Activated CD8-positive, alpha-beta memory T cell treated with anti-CD3 and anti-CD28 coated beads, Interleukin-2, amount 10 ng/mL, durations not matched to agents 7 days and 5 days (primary cell): ENCODE measurements at regions not wholly inside any gene's neighbourhood (a gene's known extent, or its start where the extent isn't known, plus 50 kb on each side); places are given as distances from the start of the nearest gene placed in this dataset.
A peak's percentile ranks its signal among the peaks of the same experiment; 100 is the strongest.

Source experiments
- ATAC-seq: fragments of 150-1000 bp; cut with Tn5 transposase; one replicate; pipeline ENCODE4 v1.10.0; 2021; ENCODE audit warnings: moderate library complexity
- CTCF ChIA-PET: fragments of 350-600 bp; sonication (Branson Sonifier 250); formaldehyde crosslinking; loops from one replicate; lab custom pipeline; 2021; ENCODE audit warnings: antibody characterized with exemption; lab: Charles Lee
- DNase-seq: peaks from one replicate; pipeline ENCODE4 v3.0.0-alpha.2; 2020
- H3K27ac Mint-ChIP-seq: one replicate; pipeline ENCODE4 v1.8.0; 2021; ENCODE audit warnings: mild to moderate bottlenecking, mixed read lengths
- H3K27me3 Mint-ChIP-seq: one replicate; pipeline ENCODE4 v1.8.0; 2021; ENCODE audit warnings: mixed read lengths
- H3K36me3 Mint-ChIP-seq: one replicate; pipeline ENCODE4 v1.8.0; 2021; ENCODE audit warnings: mild to moderate bottlenecking, mixed read lengths
- H3K4me1 Mint-ChIP-seq: one replicate; pipeline ENCODE4 v1.8.0; 2021; ENCODE audit warnings: mixed read lengths
- H3K4me3 Mint-ChIP-seq: one replicate; pipeline ENCODE4 v1.8.0; 2021; ENCODE audit warnings: mild to moderate bottlenecking, moderate library complexity, mixed read lengths
- H3K9me3 Mint-ChIP-seq: one replicate; pipeline ENCODE4 v1.8.0; 2022; ENCODE audit warnings: low read depth, mixed read lengths

DNA sequence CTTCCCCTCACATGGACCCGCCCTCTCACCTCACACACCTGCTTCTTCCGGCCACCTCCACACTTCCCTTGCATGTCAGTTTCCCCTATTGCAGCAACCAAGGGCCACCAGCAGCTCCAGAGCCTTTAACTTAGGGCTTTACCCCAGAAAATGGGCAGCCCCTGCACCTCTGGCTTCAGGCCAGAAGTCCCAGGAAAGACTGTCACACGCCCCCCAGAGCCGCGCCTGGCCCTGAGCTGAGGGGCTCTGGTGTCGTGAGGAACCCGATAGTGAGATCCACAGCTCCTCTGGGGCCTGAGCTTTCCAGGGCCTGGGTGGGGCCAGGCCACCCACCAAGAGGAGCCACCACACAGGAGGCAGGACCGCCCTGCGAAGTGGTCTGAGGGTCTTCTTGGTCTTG, 182.4 kb downstream of the DLL1 start:
- DNase-seq = peak; percentile 27
- Mint-ChIP-seq H3K36me3 (peaks cover 1% of the 10 kb centered on the region), H3K4me1 (no peaks in the 10 kb centered on the region), H3K27me3 (peaks cover 17% of the 10 kb centered on the region), H3K9me3 (no peaks in the 10 kb centered on the region), H3K4me3 (no peak overlapping the region), H3K27ac (no peak overlapping the region)
- CTCF ChIA-PET = no interaction called here
- no peak for ATAC-seq

GRCh38 chr6:170107606-170108222, 183.2 kb downstream of the DLL1 start:
- CTCF ChIA-PET = no interaction called here
- Mint-ChIP-seq H3K27ac (no peak overlapping the region), H3K4me3 (no peak overlapping the region), H3K27me3 (peaks cover 17% of the 10 kb centered on the region), H3K9me3 (no peaks in the 10 kb centered on the region), H3K36me3 (peaks cover 1% of the 10 kb centered on the region), H3K4me1 (peaks cover 4% of the 10 kb centered on the region)
- ATAC-seq (no peak), DNase-seq (no peak)

DNA sequence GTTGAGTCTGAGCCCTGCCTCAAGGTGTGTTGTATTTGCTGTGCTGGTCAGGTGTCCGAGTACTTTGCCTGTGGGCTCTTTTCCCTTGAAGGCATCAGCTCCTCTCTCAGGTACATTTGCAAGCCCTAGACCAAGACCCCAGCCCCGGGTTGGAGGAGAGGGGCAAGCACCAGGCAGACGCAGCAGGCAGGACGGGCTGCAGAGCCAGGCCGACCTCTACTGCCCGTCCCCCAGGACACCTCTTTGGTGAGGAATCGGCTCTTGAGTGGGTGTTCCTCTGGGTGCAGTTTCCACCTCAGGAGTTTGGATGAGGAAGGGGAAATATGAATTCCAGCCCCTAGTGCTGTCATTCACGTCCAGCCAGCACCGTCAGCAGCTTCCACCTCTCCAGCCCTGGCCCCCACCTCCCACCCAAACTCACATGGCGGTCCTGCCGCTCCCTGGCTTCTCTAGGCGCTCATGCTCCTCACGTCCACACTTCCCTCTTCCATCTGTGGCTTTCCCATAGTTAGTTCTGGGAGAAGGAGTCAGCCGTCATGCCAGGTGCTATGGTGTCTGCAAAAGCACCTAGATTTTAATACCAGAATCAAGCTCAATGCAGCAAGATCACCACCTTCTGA, 183.9 kb downstream of the DLL1 start:
- Mint-ChIP-seq H3K4me3 (no peak overlapping the region), H3K9me3 (no peaks in the 10 kb centered on the region), H3K27me3 (peaks cover 17% of the 10 kb centered on the region), H3K36me3 (peaks cover 1% of the 10 kb centered on the region), H3K4me1 (peaks cover 4% of the 10 kb centered on the region), H3K27ac (no peak overlapping the region)
- CTCF ChIA-PET = no interaction called here
- DNase-seq = peak; percentile 29
- no peak for ATAC-seq

DNA sequence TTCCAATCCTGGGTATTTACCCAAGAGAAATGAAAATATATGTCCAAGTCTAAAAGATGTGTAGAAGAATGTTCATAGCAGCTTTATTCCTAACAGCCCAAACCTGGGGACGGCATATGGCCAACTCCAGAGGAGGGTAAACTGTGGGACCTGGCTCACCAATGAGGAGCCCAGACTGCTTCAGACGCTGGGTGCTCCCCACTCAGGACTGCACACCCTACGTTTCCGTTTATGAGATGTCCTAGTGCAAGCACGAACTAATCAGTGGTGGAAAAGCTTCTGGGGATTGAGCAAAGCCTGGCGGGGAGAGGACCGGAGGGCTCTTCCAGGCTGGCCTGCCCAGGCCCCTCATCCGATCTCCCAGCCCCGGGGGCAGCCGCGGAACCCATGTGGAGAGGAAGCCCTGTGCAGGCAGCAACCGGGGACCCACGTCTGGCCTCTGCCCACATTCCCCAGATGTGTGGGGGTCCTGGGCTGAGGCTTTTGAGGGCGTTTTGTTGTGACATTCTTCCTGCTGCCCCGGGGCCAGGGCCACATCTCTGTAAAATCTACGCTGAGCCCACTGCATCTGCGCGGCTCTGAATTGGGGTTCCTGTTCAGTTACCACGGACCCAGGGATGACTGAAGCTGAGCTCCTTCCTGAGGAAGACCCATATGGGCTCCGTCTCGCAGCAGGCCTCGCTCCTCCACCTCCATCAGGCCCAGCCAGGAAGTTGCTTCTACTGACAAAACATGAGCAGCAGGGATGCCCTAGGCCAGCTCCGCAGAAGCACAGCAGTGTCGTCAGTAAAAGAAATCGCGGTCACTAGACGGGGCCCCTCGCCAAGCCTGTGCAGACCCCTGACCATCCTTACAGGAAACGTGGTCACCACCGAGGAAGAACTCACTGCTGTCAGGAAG, 188.0 kb downstream of the DLL1 start:
- CTCF ChIA-PET = no interaction called here
- Mint-ChIP-seq H3K4me1 (peaks cover 4% of the 10 kb centered on the region), H3K27me3 (peaks cover 23% of the 10 kb centered on the region), H3K4me3 (no peak overlapping the region), H3K9me3 (peaks cover 2% of the 10 kb centered on the region), H3K27ac (no peak overlapping the region), H3K36me3 (peaks cover 4% of the 10 kb centered on the region)
- ATAC-seq (no peak), DNase-seq (peak; percentile 21)

GRCh38 chr6:170102038-170102437, 188.8 kb downstream of the DLL1 start:
- H3K36me3 Mint-ChIP-seq = peaks cover 4% of the 10 kb centered on the region
- DNase-seq = peak; percentile 21
- no peak overlapping the region for H3K27ac Mint-ChIP-seq
- CTCF ChIA-PET = no interaction called here
- H3K4me3 Mint-ChIP-seq = no peak overlapping the region
- ATAC-seq = no peak
- H3K27me3 Mint-ChIP-seq = peaks cover 20% of the 10 kb centered on the region
- H3K4me1 Mint-ChIP-seq = peaks cover 4% of the 10 kb centered on the region
- peaks cover 2% of the 10 kb centered on the region for H3K9me3 Mint-ChIP-seq

DNA sequence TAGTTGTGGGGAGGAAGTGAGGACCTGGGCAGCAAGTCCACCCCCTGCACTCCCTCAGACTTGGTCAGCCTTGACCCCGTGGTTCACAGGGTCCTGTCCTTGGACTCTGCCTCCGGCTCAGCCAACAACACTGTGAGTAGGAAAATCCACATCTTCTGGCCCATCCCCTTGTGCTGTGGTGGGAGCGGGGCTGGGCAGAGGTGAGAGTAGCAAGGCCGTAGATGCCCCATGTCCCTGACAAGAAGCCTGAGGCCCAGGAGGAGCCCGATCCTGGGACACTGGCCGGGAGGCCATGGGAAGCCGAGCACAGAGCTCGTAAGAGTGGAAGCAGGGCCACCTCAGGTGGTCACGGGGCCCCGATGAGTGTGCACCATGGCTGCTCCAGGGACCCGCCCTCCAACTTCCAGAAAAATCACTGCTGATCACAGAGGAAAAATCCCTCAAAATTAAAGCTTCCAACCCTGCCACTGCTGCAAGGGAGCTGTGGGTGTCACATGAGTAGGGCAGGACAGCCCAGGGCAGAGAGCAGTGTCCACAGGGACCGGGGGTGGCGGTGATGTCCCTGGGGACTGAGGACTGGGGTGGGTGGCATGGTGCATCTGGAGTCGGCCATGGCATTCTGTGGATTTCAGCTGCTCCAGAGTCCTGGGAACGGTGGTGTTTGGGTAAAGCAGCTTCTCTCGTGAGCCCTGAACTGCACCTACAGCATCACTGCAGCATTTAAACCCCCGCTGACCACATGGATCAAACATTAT, 189.4 kb downstream of the DLL1 start:
- CTCF ChIA-PET = no interaction called here
- peaks cover 16% of the 10 kb centered on the region for H3K27me3 Mint-ChIP-seq
- peak; percentile 19 for DNase-seq
- H3K27ac Mint-ChIP-seq = no peak overlapping the region
- peaks cover 4% of the 10 kb centered on the region for H3K36me3 Mint-ChIP-seq
- H3K4me3 Mint-ChIP-seq = no peak overlapping the region
- peaks cover 2% of the 10 kb centered on the region for H3K9me3 Mint-ChIP-seq
- no peak for ATAC-seq
- H3K4me1 Mint-ChIP-seq = peaks cover 4% of the 10 kb centered on the region

GRCh38 chr6:170100046-170100445, 190.8 kb downstream of the DLL1 start:
- no peak overlapping the region for H3K27ac Mint-ChIP-seq
- H3K27me3 Mint-ChIP-seq = peaks cover 16% of the 10 kb centered on the region
- CTCF ChIA-PET = no interaction called here
- ATAC-seq (no peak), DNase-seq (peak; percentile 27)
- peaks cover 2% of the 10 kb centered on the region for H3K9me3 Mint-ChIP-seq
- H3K36me3 Mint-ChIP-seq = peaks cover 3% of the 10 kb centered on the region
- H3K4me3 Mint-ChIP-seq = no peak overlapping the region
- peaks cover 4% of the 10 kb centered on the region for H3K4me1 Mint-ChIP-seq

DNA sequence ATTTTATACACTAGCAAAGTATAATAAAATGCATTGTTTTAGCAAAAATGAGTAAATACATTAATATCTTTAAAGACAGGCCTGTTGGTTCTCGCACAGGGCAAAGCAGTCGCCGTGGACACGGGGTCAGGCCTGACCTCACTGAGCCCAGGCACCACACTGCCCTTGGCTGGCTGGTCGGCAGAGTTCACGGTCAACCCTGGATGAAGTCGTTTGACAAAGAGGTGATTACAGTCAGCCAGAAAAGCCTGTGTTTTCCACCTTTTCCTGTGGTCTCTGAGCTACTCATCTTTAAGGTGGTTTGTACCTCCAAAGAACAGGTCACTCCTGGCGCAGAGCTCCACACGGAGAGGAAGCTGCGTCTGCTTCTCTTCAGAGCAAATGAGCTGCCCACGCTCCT, 191.5 kb downstream of the DLL1 start:
- Mint-ChIP-seq H3K4me3 (no peak overlapping the region), H3K9me3 (peaks cover 2% of the 10 kb centered on the region), H3K27ac (no peak overlapping the region), H3K27me3 (peaks cover 13% of the 10 kb centered on the region), H3K4me1 (peaks cover 4% of the 10 kb centered on the region), H3K36me3 (peaks cover 3% of the 10 kb centered on the region)
- CTCF ChIA-PET = no interaction called here
- no peak for ATAC-seq
- DNase-seq = peak; percentile 11

- Mint-ChIP-seq H3K9me3 (peaks cover 2% of the 10 kb centered on the region), H3K4me1 (peaks cover 4% of the 10 kb centered on the region), H3K27ac (no peak overlapping the region), H3K36me3 (peaks cover 3% of the 10 kb centered on the region), H3K4me3 (no peak overlapping the region), H3K27me3 (peaks cover 13% of the 10 kb centered on the region)
- ATAC-seq = no peak
- DNase-seq = peak; percentile 34
- CTCF ChIA-PET = no interaction called here
These were observed 192.3 kb downstream of the DLL1 start for GRCh38 chr6:170098428-170099170.

DNA sequence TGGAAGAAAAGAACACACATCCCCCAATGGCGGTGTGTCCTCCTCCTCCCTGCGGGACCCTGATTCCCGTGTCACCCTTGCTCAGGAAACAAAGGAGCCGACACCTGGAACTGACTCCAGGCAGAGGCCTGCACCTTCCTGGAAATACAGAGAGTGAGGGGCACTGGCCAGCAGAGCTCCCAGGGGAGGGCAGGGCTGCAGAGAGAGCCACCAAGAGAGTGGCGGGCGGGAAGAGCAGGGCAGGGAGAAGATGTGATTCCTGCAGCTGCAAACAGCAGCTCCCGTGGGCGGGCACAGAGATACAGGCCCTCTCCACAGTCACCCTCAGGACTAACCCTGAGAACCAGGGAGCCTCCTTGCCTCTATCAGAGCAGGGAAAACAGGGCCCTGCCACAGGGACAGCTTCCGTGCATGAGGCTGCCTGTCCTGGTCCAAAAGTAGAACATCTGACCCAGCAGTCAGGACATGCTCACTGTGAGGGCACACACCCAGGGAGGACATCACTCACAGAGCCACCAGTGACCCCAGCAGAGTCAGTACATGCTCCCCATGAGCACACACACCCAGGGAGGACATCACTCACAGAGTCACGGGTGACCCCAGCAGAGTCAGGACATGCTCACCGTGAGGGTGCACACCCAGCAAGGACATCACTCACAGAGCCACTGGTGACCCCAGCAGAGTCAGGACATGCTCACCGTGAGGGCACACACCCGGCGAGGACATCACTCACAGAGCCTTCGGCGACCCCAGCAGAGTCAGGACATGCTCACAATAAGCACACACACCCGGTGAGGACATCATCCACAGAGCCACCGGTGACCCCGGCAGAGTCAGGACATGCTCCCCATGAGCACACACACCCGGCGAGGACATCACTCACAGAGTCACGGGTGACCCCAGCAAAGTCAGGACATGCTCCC, 193.1 kb downstream of the DLL1 start:
- Mint-ChIP-seq H3K27me3 (peaks cover 13% of the 10 kb centered on the region), H3K9me3 (peaks cover 2% of the 10 kb centered on the region), H3K36me3 (peaks cover 3% of the 10 kb centered on the region), H3K27ac (no peak overlapping the region), H3K4me1 (no peaks in the 10 kb centered on the region), H3K4me3 (no peak overlapping the region)
- DNase-seq = peak; percentile 33
- no peak for ATAC-seq
- CTCF ChIA-PET = no interaction called here

GRCh38 chr6:170096803-170097504, 193.9 kb downstream of the DLL1 start:
- ATAC-seq = no peak
- Mint-ChIP-seq H3K4me1 (no peaks in the 10 kb centered on the region), H3K9me3 (peaks cover 2% of the 10 kb centered on the region), H3K27me3 (peaks cover 13% of the 10 kb centered on the region), H3K36me3 (peaks cover 3% of the 10 kb centered on the region), H3K27ac (no peak overlapping the region), H3K4me3 (no peak overlapping the region)
- CTCF ChIA-PET = no interaction called here
- peak; percentile 33 for DNase-seq
